Nephron progenitor cell (in vitro differentiated cells): ENCODE measurements at regions not wholly inside any gene's neighbourhood (a gene's known extent, or its start where the extent isn't known, plus 50 kb on each side); places are given as distances from the start of the nearest gene placed in this dataset.
"Not testable (repeated sequence)": the region's sequence is repeated elsewhere in the genome, so short reads cannot be mapped to it uniquely, and the experiment has no call there.

Experiments used
- DNase-seq: peaks from one replicate; pipeline ENCODE4 v3.0.0; 2021
- H3K27ac Mint-ChIP-seq: 2 replicates; pipeline ENCODE4 v1.8.0; 2021; ENCODE audit warnings: mild to moderate bottlenecking, moderate library complexity, mixed read lengths
- H3K27me3 Mint-ChIP-seq: 2 replicates; pipeline ENCODE4 v1.8.0; 2021; ENCODE audit warnings: mild to moderate bottlenecking, low read depth, mixed read lengths; ENCODE audit not compliant: poor library complexity
- H3K36me3 Mint-ChIP-seq: 2 replicates; pipeline ENCODE4 v1.8.0; 2021; ENCODE audit warnings: low read depth, mixed read lengths
- H3K4me1 Mint-ChIP-seq: 2 replicates; pipeline ENCODE4 v1.8.0; 2021; ENCODE audit warnings: mixed read lengths
- H3K4me3 Mint-ChIP-seq: 2 replicates; pipeline ENCODE4 v1.8.0; 2021; ENCODE audit warnings: mild to moderate bottlenecking, moderate library complexity, mixed read lengths
- H3K9me3 Mint-ChIP-seq: 2 replicates; pipeline ENCODE4 v1.8.0; 2021; ENCODE audit warnings: mild to moderate bottlenecking, moderate library complexity, mixed read lengths
- CTCF ChIP-seq: fragments of 200-600 bp; sonication (generic); IDR thresholded peaks from 2 replicates; pipeline ENCODE4 v1.5.0; 2021; ENCODE audit warnings: antibody characterized with exemption

GRCh38 chr3:87822563-87822962, 236.2 kb downstream of the CGGBP1 start:
- Mint-ChIP-seq H3K4me1 (no peaks in the 10 kb centered on the region), H3K36me3 (no peaks in the 10 kb centered on the region), H3K4me3 (no peak overlapping the region), H3K27me3 (no peaks in the 10 kb centered on the region), H3K9me3 (no peaks in the 10 kb centered on the region), H3K27ac (no peak overlapping the region)
- TF ChIP-seq CTCF, result no peak
- DNase-seq, result no peak

- H3K36me3 Mint-ChIP-seq, H3K4me1 Mint-ChIP-seq, H3K27me3 Mint-ChIP-seq: not testable (repeated sequence)
These were observed 245.3 kb downstream of the CGGBP1 start for GRCh38 chr3:87813503-87813902.

DNA sequence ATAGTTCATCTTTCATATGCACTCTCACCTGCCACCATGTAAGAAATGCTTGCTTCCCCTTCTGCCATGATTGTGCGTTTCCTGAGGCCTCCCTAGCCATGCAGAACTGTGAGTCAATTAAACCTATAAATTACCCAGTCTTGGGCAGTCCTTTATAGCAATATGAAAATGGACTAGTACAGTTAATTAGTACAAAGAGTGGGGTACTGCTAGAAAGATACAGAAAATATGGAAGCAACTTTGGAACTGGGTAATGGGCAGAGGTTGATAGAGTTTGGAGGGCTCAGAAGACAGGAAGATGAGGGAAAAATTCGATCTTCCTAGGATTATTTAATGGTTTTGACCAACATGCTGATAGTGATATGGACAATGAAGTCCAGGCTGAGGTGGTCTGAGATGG, 246.9 kb downstream of the CGGBP1 start:
- H3K36me3 Mint-ChIP-seq, result no peaks in the 10 kb centered on the region
- H3K9me3 Mint-ChIP-seq, result peaks cover 9% of the 10 kb centered on the region
- H3K4me3 Mint-ChIP-seq, result no peak overlapping the region
- no peak overlapping the region for H3K27ac Mint-ChIP-seq
- H3K27me3 Mint-ChIP-seq, result no peaks in the 10 kb centered on the region
- no peak for DNase-seq
- TF ChIP-seq CTCF, result no peak
- no peaks in the 10 kb centered on the region for H3K4me1 Mint-ChIP-seq

More at GRCh38 chr3:87813503-87813902, 245.3 kb downstream of the CGGBP1 start:
- H3K9me3 Mint-ChIP-seq, H3K4me3 Mint-ChIP-seq, H3K27ac Mint-ChIP-seq, DNase-seq: not testable (repeated sequence)

DNA sequence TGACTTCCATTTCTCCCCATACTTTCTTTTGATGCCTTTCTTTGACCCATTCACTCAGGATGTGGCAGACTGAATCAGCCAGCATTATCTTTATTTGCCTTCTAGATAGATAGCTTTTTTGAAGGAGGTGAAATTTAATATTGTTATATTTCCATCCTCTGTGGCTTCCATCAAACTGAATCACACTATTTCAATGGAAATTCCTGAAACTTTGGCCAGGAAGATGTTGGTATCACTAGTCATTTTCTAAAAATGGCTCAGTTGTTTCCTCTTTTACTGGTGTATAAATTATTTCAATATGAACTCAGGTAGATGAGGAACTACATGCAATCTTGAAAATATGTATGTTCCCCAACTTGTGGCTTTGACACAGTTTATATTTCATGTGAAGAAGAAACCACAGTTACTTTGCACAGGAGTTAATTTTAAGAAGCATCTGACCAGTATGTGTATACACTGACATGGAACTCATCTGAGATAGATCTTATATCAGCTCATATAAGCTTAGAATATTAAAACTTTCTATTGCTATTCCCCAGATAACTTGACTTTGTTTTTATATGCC, 248.3 kb downstream of the CGGBP1 start:
- TF ChIP-seq CTCF, result no peak
- no peaks in the 10 kb centered on the region for H3K36me3 Mint-ChIP-seq
- DNase-seq, result no peak
- peaks cover 9% of the 10 kb centered on the region for H3K9me3 Mint-ChIP-seq
- H3K27ac Mint-ChIP-seq, result no peak overlapping the region
- no peak overlapping the region for H3K4me3 Mint-ChIP-seq
- H3K4me1 Mint-ChIP-seq, result no peaks in the 10 kb centered on the region
- no peaks in the 10 kb centered on the region for H3K27me3 Mint-ChIP-seq

DNA sequence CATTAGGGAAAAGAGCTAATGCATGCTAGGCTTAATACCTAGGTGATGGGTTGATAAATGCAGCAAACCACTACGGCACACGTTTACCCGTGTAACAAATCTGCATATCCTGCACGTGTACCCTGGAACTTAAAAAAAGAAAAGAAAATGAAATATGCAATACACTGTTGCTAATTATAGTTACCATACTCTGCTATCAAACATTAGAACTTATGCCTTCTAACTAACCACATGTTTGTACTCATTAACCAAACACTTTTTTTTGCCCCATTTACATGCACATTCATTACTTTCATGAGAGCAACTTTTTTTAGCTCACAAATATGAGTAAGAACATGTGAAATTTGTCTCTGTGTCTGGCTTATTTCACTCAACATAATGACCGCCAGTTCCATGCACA, 253.1 kb downstream of the CGGBP1 start:
- H3K4me1 Mint-ChIP-seq, result no peaks in the 10 kb centered on the region
- no peak overlapping the region for H3K4me3 Mint-ChIP-seq
- no peak overlapping the region for H3K27ac Mint-ChIP-seq
- no peaks in the 10 kb centered on the region for H3K36me3 Mint-ChIP-seq
- TF ChIP-seq CTCF, result no peak
- H3K27me3 Mint-ChIP-seq, result no peaks in the 10 kb centered on the region
- DNase-seq, result no peak
- H3K9me3 Mint-ChIP-seq, result no peaks in the 10 kb centered on the region

DNA sequence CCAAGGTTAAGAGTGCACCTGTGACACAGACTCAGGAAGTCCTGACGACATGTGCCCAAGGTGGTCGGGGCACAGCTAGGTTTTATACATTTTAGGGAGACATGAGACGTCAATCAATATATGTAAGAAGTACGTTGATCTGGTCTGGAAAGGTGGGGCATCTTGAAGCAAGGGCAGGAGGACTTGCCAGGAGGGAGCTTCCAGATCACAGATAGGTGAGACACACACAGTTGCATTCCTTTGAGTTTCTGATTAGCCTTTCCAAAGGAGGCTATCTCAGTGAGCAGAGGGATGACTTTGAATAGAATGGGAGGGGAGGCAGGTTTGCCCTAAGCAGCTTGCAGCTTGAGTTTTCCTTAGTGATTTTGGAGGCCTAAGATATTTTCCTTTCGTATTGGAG, 257.4 kb downstream of the CGGBP1 start:
- no peaks in the 10 kb centered on the region for H3K9me3 Mint-ChIP-seq
- no peak for TF ChIP-seq CTCF
- H3K4me3 Mint-ChIP-seq, result no peak overlapping the region
- no peaks in the 10 kb centered on the region for H3K36me3 Mint-ChIP-seq
- H3K27me3 Mint-ChIP-seq, result peaks cover 7% of the 10 kb centered on the region
- peaks cover 6% of the 10 kb centered on the region for H3K4me1 Mint-ChIP-seq
- no peak overlapping the region for H3K27ac Mint-ChIP-seq
- DNase-seq, result no peak
